Natural killer cell (primary cell): ENCODE measurements at regions not wholly inside any gene's neighbourhood (a gene's known extent, or its start where the extent isn't known, plus 50 kb on each side); places are given as distances from the start of the nearest gene placed in this dataset.

ENCODE experiments used
- ATAC-seq, 3 donors: fragments of 150-1000 bp in 2 of 3; fragments of 200-7000 bp in 1 of 3; cut with Tn5 transposase; 1 replicate in 1 of 3; 2 replicates in 2 of 3; pipeline ENCODE4 v1.10.0; 2021; ENCODE audit warnings: mild to moderate bottlenecking in 2 of 3, moderate library complexity in 2 of 3
- DNase-seq, 2 donors: peaks; one replicate each; pipeline versions ENCODE4 v3.0.0 to v3.0.0-alpha.2; 2013 to 2021; ENCODE audit warnings: mixed read lengths in 1 of 2
- H3K27ac ChIP-seq: one replicate; pipeline ENCODE4 v1.5.1; 2013; ENCODE audit warnings: mild to moderate bottlenecking, low read length
- H3K27me3 ChIP-seq: one replicate; pipeline ENCODE4 v1.6.1; 2013; ENCODE audit warnings: low read length; ENCODE audit not compliant: control insufficient read depth, insufficient read depth
- H3K36me3 ChIP-seq: one replicate; pipeline ENCODE4 v1.6.1; 2013; ENCODE audit warnings: low read length; ENCODE audit not compliant: control insufficient read depth, insufficient read depth
- H3K4me1 ChIP-seq: one replicate; pipeline ENCODE4 v1.6.1; 2013; ENCODE audit warnings: low read length; ENCODE audit not compliant: control insufficient read depth, insufficient read depth
- H3K4me3 ChIP-seq: one replicate; pipeline ENCODE4 v1.5.1; 2013; ENCODE audit warnings: low read length
- H3K9me3 ChIP-seq: one replicate; pipeline ENCODE4 v1.6.1; 2013; ENCODE audit warnings: low read length; ENCODE audit not compliant: control insufficient read depth, insufficient read depth
- H3K27ac Mint-ChIP-seq, 2 donors: one replicate each; pipeline ENCODE4 v1.8.0; 2022; ENCODE audit warnings: mild to moderate bottlenecking in 2 of 2, mixed read lengths in 2 of 2, moderate library complexity in 1 of 2
- H3K27me3 Mint-ChIP-seq, 2 donors: one replicate each; pipeline ENCODE4 v1.8.0; 2022; ENCODE audit warnings: low read depth in 2 of 2, mixed read lengths in 2 of 2
- H3K36me3 Mint-ChIP-seq: one replicate; pipeline ENCODE4 v1.8.0; 2022; ENCODE audit warnings: mixed read lengths
- H3K4me1 Mint-ChIP-seq, 2 donors: one replicate each; pipeline ENCODE4 v1.8.0; 2022; ENCODE audit warnings: mixed read lengths in 2 of 2
- H3K4me3 Mint-ChIP-seq: one replicate; pipeline ENCODE4 v1.8.0; 2022; ENCODE audit warnings: mild to moderate bottlenecking, moderate library complexity, mixed read lengths
- H3K9me3 Mint-ChIP-seq, 2 donors: one replicate each; pipeline ENCODE4 v1.8.0; 2022; ENCODE audit warnings: mixed read lengths in 2 of 2
- CTCF ChIP-seq: fragments of 200-600 bp; IDR thresholded peaks from one replicate; pipeline ENCODE4 v1.8.0; 2022; ENCODE audit warnings: antibody characterized with exemption
- WGBS: methylation state at CpG from one replicate; pipeline ENCODE4 v1.1.7; 2013; ENCODE audit warnings: missing lambda C conversion rate; ENCODE audit not compliant: insufficient coverage; 5-methylcytosine and 5-hydroxymethylcytosine counted together
- intact Hi-C: fragments of 100-400 bp; cut with micrococcal nuclease; formaldehyde crosslinking; loops from one replicate; pipeline ENCODE4 v1.14.2; 2022

- ATAC-seq (no peak), DNase-seq (no peak)
- intact Hi-C loops, result no loop called here
- no peak for TF ChIP-seq CTCF
- 92% methylated on average over 17 of the region's 17 CpGs for WGBS
- no peak overlapping the region for H3K27ac Mint-ChIP-seq
- no peak overlapping the region for H3K27ac ChIP-seq
- H3K4me3 Mint-ChIP-seq, result no peak overlapping the region
- no peaks in the 10 kb centered on the region for H3K9me3 Mint-ChIP-seq
- no peaks in the 10 kb centered on the region for H3K4me1 ChIP-seq
- no peaks in the 10 kb centered on the region for H3K36me3 Mint-ChIP-seq
- no peaks in the 10 kb centered on the region for H3K4me1 Mint-ChIP-seq
- H3K27me3 ChIP-seq, result no peaks in the 10 kb centered on the region
- peaks cover 5 to 14% of the 10 kb centered on the region in 2 donors for H3K27me3 Mint-ChIP-seq
- H3K36me3 ChIP-seq, result no peaks in the 10 kb centered on the region
- H3K4me3 ChIP-seq, result no peak overlapping the region
- H3K9me3 ChIP-seq, result no peaks in the 10 kb centered on the region
These were observed 167.4 kb downstream of the MN1 start for GRCh38 chr22:27634043-27634740.

DNA sequence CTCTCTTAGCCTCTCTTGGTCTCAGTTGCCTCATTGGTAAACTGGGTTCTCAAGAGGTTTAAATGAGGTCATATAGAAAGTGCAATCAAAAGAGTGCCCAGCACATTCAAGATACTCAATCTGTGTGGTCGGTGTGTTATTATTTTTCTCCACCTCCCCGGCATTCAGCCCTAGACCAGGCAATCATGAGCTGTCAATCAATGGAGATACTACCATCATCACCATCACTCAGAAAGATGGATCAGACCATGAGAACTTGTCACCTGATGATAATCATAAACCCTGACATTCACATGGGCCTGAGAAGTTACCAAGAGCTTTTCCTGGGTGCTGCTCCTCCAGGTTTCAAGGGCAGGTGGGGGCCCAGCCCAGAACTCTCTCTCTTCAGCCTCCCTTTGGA is 166.1 kb downstream of the MN1 start:
- TF ChIP-seq CTCF, result no peak

DNA sequence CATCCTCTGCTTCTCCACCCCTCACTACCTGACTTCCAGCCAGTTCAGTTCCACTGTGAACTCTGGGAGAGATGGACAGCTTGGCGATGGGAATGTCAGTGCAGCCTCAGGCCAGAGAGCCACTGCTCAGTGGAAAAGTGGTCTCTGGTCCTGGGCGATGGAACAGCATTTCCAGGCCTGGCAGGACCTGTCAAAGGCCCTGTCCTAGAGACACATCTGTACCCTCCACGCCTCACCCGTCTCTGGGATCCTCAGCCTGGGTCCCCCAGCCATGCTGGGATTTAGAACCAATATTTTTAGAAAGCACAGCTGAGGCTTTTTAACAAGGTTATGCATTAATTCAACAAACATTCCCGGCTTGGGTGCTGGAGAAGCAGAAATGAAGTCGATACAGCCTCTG is 165.7 kb downstream of the MN1 start:
- H3K27me3 Mint-ChIP-seq, result peaks cover 5 to 14% of the 10 kb centered on the region in 2 donors
- ATAC-seq, result no peak
- H3K9me3 Mint-ChIP-seq, result no peaks in the 10 kb centered on the region
- intact Hi-C loops, result no loop called here
- H3K27ac Mint-ChIP-seq, result no peak overlapping the region
- Histone ChIP-seq H3K36me3 (no peaks in the 10 kb centered on the region), H3K4me1 (no peaks in the 10 kb centered on the region), H3K27ac (no peak overlapping the region), H3K4me3 (no peak overlapping the region), H3K9me3 (no peaks in the 10 kb centered on the region), H3K27me3 (no peaks in the 10 kb centered on the region)
- H3K4me3 Mint-ChIP-seq, result no peak overlapping the region
- no peaks in the 10 kb centered on the region for H3K4me1 Mint-ChIP-seq
- no peak for TF ChIP-seq CTCF
- WGBS, result 90% methylated on average over 6 of the region's 6 CpGs
- H3K36me3 Mint-ChIP-seq, result no peaks in the 10 kb centered on the region
- no peak for DNase-seq

More for the DNA sequence above, 166.1 kb downstream of the MN1 start:
- Mint-ChIP-seq H3K27ac (no peak overlapping the region), H3K9me3 (no peaks in the 10 kb centered on the region), H3K4me1 (no peaks in the 10 kb centered on the region), H3K4me3 (no peak overlapping the region), H3K27me3 (peaks cover 5 to 14% of the 10 kb centered on the region in 2 donors), H3K36me3 (no peaks in the 10 kb centered on the region)
- Histone ChIP-seq H3K4me3 (no peak overlapping the region), H3K4me1 (no peaks in the 10 kb centered on the region), H3K9me3 (no peaks in the 10 kb centered on the region), H3K36me3 (no peaks in the 10 kb centered on the region), H3K27ac (no peak overlapping the region), H3K27me3 (no peaks in the 10 kb centered on the region)
- 90% methylated on average over 2 of the region's 2 CpGs for WGBS
- ATAC-seq (no peak), DNase-seq (no peak)
- intact Hi-C loops, result no loop called here
